ENCODE measurements at regions not wholly inside any gene's neighbourhood (a gene's known extent, or its start where the extent isn't known, plus 50 kb on each side); places are given as distances from the start of the nearest gene placed in this dataset.

DNA sequence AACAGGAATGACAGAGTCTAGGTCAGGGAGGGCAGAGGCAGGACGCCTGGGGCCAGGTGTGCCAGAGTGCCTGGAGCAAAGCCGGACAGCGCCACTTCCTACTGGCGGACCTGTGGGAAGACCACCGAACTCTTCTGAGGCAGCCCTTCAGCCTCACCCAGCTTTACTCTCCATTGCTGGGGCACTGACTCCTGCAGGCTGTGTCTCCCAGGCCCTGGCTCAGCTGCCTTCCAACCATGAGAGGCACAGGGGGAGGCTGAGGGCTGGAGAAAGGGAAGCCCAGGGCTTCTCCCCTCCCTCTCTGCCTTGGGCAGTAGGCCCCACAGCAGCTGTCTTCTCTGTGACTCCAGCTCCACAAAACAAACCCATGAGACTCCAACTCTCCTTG, 139.6 kb upstream of the UNC5B start:
- DNase-seq (ENCODE audit: low spot score) = no peak
- in situ Hi-C loops (cut with MboI; ENCODE audit: low pct_unique_long_range_greater_than_20kb, low sequenced_read_pairs, unreplicated experiment) = no loop called here
- TF ChIP-seq, protein P1, sequence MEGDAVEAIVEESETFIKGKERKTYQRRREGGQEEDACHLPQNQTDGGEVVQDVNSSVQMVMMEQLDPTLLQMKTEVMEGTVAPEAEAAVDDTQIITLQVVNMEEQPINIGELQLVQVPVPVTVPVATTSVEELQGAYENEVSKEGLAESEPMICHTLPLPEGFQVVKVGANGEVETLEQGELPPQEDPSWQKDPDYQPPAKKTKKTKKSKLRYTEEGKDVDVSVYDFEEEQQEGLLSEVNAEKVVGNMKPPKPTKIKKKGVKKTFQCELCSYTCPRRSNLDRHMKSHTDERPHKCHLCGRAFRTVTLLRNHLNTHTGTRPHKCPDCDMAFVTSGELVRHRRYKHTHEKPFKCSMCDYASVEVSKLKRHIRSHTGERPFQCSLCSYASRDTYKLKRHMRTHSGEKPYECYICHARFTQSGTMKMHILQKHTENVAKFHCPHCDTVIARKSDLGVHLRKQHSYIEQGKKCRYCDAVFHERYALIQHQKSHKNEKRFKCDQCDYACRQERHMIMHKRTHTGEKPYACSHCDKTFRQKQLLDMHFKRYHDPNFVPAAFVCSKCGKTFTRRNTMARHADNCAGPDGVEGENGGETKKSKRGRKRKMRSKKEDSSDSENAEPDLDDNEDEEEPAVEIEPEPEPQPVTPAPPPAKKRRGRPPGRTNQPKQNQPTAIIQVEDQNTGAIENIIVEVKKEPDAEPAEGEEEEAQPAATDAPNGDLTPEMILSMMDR (IDR thresholded peaks at IDR 0.05; ENCODE audit: extremely low read depth, insufficient read depth, missing control alignments) = no peak

DNA sequence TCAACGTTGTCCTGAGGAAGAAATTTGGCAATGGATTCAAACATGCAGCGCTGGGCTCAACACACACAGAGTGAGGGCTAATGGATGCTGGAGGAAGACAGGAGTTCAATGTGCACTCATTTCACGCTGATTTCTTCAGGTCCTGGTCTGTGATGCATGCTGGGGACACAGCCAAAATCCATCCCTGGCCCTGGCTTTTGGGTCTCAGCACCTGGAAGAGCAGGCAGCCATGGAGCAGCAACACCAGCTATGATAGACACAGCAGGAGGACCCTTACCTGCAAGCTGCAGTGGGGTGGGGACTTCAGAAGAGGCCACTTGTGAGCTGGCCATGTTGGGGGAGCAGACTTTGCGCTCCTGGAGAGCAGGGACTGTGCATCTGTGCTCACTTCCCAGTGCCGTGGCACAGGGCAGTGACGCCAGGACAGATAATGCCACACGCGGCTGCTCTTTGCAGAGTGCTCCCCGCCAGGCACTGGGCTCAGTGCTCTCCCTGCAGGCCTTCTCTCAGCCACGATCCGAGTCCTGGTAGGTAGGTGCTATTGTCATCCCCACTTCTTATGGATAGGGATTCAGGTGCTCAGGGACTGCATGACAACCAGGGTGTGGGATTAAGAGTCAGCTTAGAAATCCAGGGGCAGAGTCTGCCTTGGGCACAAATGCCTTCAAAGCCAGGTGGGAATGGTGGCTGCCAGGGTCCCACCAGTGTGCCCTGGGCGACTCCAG, 138.8 kb upstream of the UNC5B start:
- DNase-seq (ENCODE audit: low spot score) = no peak
- TF ChIP-seq, protein P1 (IDR thresholded peaks at IDR 0.05; ENCODE audit: extremely low read depth, insufficient read depth, missing control alignments) = no peak
- in situ Hi-C loops (cut with MboI; ENCODE audit: low pct_unique_long_range_greater_than_20kb, low sequenced_read_pairs, unreplicated experiment) = no loop called here

DNA sequence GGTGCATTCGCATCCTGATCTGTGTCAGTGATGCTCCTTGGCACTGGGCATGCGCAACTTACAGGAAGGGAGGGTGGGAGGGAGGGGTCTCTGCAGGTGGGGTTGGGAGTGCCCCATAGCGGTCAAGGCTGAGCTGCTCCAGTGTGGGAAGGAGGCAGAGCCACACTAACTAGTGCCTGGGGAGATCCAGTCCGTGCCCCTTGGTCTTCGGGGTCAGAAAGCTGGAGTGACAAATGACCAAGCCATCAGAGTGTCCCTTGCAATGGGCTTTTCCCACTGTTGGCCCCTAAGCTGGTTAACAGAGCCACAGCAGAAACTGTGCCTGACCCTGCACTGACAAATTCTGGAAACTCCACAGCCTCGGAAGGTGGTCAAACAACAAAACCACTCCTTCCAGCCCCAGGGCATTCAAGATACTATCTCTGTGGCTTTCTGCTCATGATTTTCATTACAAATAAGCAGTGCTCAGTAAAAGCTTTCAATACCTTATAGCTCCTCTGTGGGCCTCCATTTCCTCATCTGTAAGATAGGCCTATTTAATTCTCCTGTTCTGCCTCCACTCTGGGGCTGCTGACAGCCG, 138.1 kb upstream of the UNC5B start:
- DNase-seq (ENCODE audit: low spot score) = no peak
- in situ Hi-C loops (cut with MboI; ENCODE audit: low pct_unique_long_range_greater_than_20kb, low sequenced_read_pairs, unreplicated experiment) = no loop called here
- TF ChIP-seq, protein P1 (IDR thresholded peaks at IDR 0.05; ENCODE audit: extremely low read depth, insufficient read depth, missing control alignments) = no peak

DNA sequence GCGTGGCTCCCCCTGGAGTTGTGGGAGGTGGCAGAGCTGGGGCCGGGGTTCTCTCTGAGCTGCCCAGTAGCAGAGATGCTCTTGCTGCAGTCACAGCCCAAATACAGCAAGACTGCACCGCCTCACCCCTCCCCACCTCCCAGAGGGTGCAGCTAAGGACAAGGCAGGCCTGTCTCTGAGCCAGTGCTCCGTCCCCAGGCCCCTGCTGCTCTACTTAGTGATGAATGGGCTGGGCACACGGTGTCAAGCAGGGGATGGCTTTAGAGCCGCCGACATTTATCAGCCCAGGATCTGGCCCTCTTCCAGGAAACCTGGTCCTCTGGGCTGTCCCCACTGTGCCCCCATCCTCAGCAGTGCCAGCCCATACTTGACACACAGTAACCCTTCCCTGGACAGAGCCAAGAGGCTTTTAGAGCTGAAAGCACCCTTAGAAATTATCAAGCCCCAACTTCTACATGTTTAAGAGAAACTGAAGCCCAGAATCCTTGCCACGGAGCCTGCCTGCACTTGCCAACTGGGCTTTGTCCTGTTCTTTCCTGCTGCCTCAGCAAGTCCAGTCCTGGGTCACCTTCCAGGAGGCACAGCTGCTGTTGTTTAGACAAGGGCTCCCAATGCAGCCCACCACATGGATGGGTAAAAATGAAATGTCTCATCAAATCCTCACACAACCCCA, 137.1 kb upstream of the UNC5B start:
- in situ Hi-C loops (cut with MboI; ENCODE audit: low pct_unique_long_range_greater_than_20kb, low sequenced_read_pairs, unreplicated experiment) = no loop called here
- no peak for DNase-seq (ENCODE audit: low spot score)
- TF ChIP-seq, protein P1 (IDR thresholded peaks at IDR 0.05; ENCODE audit: extremely low read depth, insufficient read depth, missing control alignments) = no peak

DNA sequence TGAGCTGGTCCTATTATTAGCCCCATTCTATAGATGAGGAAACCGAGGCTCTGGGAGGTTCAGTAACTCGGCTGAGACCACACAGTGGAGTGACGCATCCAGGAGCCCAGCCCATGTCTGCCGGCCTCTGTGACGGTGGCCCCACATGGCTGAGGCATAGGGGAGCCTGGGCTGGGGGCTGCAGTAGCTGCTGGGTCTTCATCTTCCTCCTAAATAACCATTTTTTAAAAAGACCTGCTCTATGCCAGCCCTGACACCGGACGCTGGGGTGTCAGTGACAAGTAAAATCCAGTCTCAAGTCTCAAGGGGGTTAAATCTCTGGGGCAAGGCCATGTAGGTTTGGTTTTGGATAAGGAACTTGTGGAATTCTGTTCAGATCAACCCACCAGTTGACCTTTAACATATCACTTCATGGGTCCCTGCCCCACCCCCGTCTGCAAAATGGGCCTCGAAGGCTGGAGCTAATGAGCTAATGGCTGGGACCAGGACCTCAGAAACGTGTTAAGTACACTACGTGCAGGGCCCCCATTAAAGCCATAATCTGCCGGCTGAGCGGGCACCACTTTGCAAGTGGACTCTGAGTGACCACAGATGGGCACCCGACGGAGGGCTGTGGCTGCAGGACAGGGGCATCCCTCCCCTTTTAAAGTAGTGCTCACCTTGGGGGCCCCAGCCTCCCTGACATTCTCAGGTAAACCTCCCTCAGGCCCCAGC, 136.5 kb upstream of the UNC5B start:
- TF ChIP-seq, protein P1 (IDR thresholded peaks at IDR 0.05; ENCODE audit: extremely low read depth, insufficient read depth, missing control alignments) = no peak
- in situ Hi-C loops (cut with MboI; ENCODE audit: low pct_unique_long_range_greater_than_20kb, low sequenced_read_pairs, unreplicated experiment) = no loop called here
- no peak for DNase-seq (ENCODE audit: low spot score)

DNA sequence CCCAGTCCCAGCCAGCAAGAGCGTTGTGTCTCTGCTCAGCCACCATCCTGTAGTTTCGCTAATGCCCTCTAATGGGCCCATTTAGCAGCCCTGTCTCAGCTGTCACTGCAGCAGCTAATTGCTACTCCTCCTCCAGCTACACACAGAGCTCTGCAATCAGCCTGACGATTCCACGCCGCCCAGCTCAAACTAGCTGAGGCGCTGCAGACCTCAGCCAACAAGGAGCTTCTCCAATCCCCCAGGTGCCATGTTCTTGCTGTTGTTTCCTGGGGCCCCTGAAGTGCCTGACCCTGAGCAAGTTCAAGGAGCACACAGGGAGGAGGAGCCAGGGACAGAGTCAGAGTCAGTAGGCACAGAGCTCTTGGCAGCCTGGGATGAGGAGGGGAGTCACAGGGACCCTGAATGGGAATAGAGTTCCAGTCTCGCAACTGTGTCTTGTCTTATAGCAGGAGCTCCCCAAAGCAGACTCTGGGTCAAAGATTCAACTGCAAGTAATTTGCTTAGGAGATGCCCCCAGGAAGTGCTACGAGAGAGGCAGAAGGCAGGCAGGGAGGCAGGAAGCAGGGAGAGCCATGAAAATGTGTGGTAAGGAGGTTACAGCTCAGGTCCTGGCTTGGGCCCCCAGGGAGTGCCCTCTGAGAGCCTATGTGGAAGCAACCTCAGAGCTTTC, 135.8 kb upstream of the UNC5B start:
- TF ChIP-seq, protein P1 (IDR thresholded peaks at IDR 0.05; ENCODE audit: extremely low read depth, insufficient read depth, missing control alignments) = no peak
- in situ Hi-C loops (cut with MboI; ENCODE audit: low pct_unique_long_range_greater_than_20kb, low sequenced_read_pairs, unreplicated experiment) = no loop called here
- no peak for DNase-seq (ENCODE audit: low spot score)
